ENCODE measurements at regions not wholly inside any gene's neighbourhood (a gene's known extent, or its start where the extent isn't known, plus 50 kb on each side); places are given as distances from the start of the nearest gene placed in this dataset.

- intact Hi-C loops (cut with DNase I; ENCODE audit: low total_unique reads): no loop called here
These were observed 125.1 kb upstream of the LYZL1 start for GRCh38 chr10:29163746-29164145.

GRCh38 chr10:29166713-29167112 is 122.2 kb upstream of the LYZL1 start:
- no peaks in the 10 kb centered on the region for H3K27me3 ChIP-seq
- H3K9me3 ChIP-seq: no peaks in the 10 kb centered on the region
- intact Hi-C loops (cut with DNase I; ENCODE audit: low total_unique reads): no loop called here
- H3K36me3 ChIP-seq (ENCODE audit: low read depth, missing control alignments): no peaks in the 10 kb centered on the region
- TF ChIP-seq CTCF (IDR thresholded peaks at IDR 0.05) (no peak), POLR2A (IDR thresholded peaks at IDR 0.05) (no peak)
- 90 to 92% methylated on average over 4 of the region's 4 CpGs for WGBS, 2 donors
- no peak overlapping the region for H3K27ac ChIP-seq
- DNase-seq: no peak
- H3K4me3 ChIP-seq: no peak overlapping the region
- H3K4me1 ChIP-seq: no peaks in the 10 kb centered on the region

More at GRCh38 chr10:29163746-29164145, 125.1 kb upstream of the LYZL1 start:
- Histone ChIP-seq H3K27me3 (no peaks in the 10 kb centered on the region), H3K36me3 (ENCODE audit: low read depth, missing control alignments) (no peaks in the 10 kb centered on the region), H3K27ac (no peak overlapping the region), H3K9me3 (no peaks in the 10 kb centered on the region), H3K4me3 (no peak overlapping the region), H3K4me1 (no peaks in the 10 kb centered on the region)
- WGBS, 2 donors: 69 to 82% methylated on average over 2 of the region's 2 CpGs
- no peak for DNase-seq
- TF ChIP-seq POLR2A (IDR thresholded peaks at IDR 0.05) (no peak), CTCF (IDR thresholded peaks at IDR 0.05) (no peak)

GRCh38 chr10:29169021-29169420 is 119.8 kb upstream of the LYZL1 start:
- Histone ChIP-seq H3K9me3 (no peaks in the 10 kb centered on the region), H3K4me3 (no peak overlapping the region), H3K27ac (no peak overlapping the region), H3K27me3 (no peaks in the 10 kb centered on the region), H3K4me1 (no peaks in the 10 kb centered on the region), H3K36me3 (ENCODE audit: low read depth, missing control alignments) (no peaks in the 10 kb centered on the region)
- no peak for TF ChIP-seq POLR2A (IDR thresholded peaks at IDR 0.05)
- DNase-seq: no peak
- intact Hi-C loops (cut with DNase I; ENCODE audit: low total_unique reads): no loop called here
- WGBS, 2 donors: 85 to 90% methylated on average over 2 of the region's 2 CpGs

GRCh38 chr10:29171717-29172116 is 117.2 kb upstream of the LYZL1 start:
- Histone ChIP-seq H3K27me3 (no peaks in the 10 kb centered on the region), H3K4me3 (no peak overlapping the region), H3K9me3 (no peaks in the 10 kb centered on the region), H3K27ac (no peak overlapping the region), H3K4me1 (no peaks in the 10 kb centered on the region), H3K36me3 (ENCODE audit: low read depth, missing control alignments) (no peaks in the 10 kb centered on the region)
- 77 to 81% methylated on average over 9 of the region's 9 CpGs for WGBS, 2 donors
- TF ChIP-seq CTCF (IDR thresholded peaks at IDR 0.05) (no peak), POLR2A (IDR thresholded peaks at IDR 0.05) (no peak)
- intact Hi-C loops (cut with DNase I; ENCODE audit: low total_unique reads): no loop called here
- DNase-seq: no peak

- Histone ChIP-seq H3K4me1 (no peaks in the 10 kb centered on the region), H3K4me3 (no peak overlapping the region), H3K27me3 (no peaks in the 10 kb centered on the region), H3K36me3 (ENCODE audit: low read depth, missing control alignments) (no peaks in the 10 kb centered on the region), H3K9me3 (no peaks in the 10 kb centered on the region), H3K27ac (no peak overlapping the region)
- TF ChIP-seq CTCF (IDR thresholded peaks at IDR 0.05): no peak
- no peak for TF ChIP-seq POLR2A (IDR thresholded peaks at IDR 0.05)
- DNase-seq: peak; percentile 33
- WGBS, 2 donors: 78% methylated on average over 2 of the region's 2 CpGs
- intact Hi-C loops (cut with DNase I; ENCODE audit: low total_unique reads): no loop called here
These were observed 114.5 kb upstream of the LYZL1 start for GRCh38 chr10:29174389-29174788.
